ENCODE measurements at regions not wholly inside any gene's neighbourhood (a gene's known extent, or its start where the extent isn't known, plus 50 kb on each side); places are given as distances from the start of the nearest gene placed in this dataset.
"Not testable (repeated sequence)": the region's sequence is repeated elsewhere in the genome, so short reads cannot be mapped to it uniquely, and the experiment has no call there.

DNA sequence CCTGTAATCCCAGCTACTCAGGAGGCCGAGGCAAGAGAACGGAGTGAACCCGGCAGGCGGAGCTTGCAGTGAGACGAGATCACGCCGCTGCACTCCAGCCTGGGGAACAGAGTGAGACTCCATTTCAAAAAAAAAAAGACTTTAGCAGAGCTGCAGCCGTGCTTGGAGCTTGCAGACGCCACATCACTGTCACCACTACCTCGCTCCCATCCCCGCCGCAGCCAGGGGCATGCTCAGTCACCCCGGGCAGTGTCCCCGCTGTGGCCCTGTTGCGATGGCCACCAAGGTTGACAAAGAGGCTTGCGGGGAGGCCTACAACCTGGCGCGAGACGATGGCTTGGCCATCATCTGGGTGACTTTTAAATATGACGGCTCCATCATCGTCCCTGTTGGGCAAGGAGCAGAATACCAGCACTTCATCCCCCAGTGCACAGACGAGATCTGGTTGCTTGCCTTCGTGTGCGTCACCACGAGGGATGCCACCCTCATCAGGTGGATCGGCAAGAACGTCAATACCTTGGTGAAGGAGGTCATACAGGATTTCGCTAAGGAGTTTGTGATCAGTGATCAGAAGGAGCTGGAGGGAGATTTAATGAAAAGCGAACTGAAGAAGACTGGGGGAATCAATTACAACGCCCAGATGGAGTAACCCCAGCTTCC, 118.1 kb downstream of the TNFRSF13B start:
- no peak for DNase-seq (ENCODE audit: low read depth)
- in situ Hi-C loops (cut with HindIII; ENCODE audit: low pct_unique_long_range_greater_than_20kb, low sequenced_read_pairs) = no loop called here

- in situ Hi-C loops (cut with HindIII; ENCODE audit: low pct_unique_long_range_greater_than_20kb, low sequenced_read_pairs); DNase-seq (ENCODE audit: low read depth): not testable (repeated sequence)
Observed at GRCh38 chr17:16849861-16850260, 122.1 kb downstream of the TNFRSF13B start.

GRCh38 chr17:16848997-16849396, 122.9 kb downstream of the TNFRSF13B start:
- in situ Hi-C loops (cut with HindIII; ENCODE audit: low pct_unique_long_range_greater_than_20kb, low sequenced_read_pairs); DNase-seq (ENCODE audit: low read depth): not testable (repeated sequence)

GRCh38 chr17:16845098-16845497, 126.8 kb downstream of the TNFRSF13B start:
- in situ Hi-C loops (cut with HindIII; ENCODE audit: low pct_unique_long_range_greater_than_20kb, low sequenced_read_pairs); DNase-seq (ENCODE audit: low read depth): not testable (repeated sequence)

- DNase-seq (ENCODE audit: low read depth); in situ Hi-C loops (cut with HindIII; ENCODE audit: low pct_unique_long_range_greater_than_20kb, low sequenced_read_pairs): not testable (repeated sequence)
Observed at GRCh38 chr17:16844669-16845068, 127.2 kb downstream of the TNFRSF13B start.

DNA sequence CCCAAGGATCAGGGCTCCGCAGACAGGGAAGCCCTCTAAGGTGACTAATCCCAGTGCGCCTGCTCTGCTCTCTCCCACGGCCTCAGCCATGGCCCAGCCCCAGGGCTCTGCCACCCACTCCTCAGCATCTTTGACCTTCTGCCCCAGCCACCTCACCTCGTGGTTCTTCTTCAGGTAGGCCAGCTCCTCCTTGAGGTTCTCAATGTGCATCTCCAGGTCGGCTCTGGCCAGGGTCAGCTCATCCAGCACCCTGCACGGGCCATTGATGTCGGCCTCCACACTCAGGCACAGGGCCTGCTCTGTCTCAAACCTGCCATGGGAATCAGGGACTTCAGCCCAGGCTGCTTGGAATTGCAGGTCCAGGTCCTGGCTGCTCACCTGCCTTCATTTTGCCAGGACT, 128.4 kb downstream of the TNFRSF13B start:
- DNase-seq (ENCODE audit: low read depth); in situ Hi-C loops (cut with HindIII; ENCODE audit: low pct_unique_long_range_greater_than_20kb, low sequenced_read_pairs): not testable (repeated sequence)

- DNase-seq (ENCODE audit: low read depth); in situ Hi-C loops (cut with HindIII; ENCODE audit: low pct_unique_long_range_greater_than_20kb, low sequenced_read_pairs): not testable (repeated sequence)
Observed at GRCh38 chr17:16842346-16842745, 129.6 kb downstream of the TNFRSF13B start.

DNA sequence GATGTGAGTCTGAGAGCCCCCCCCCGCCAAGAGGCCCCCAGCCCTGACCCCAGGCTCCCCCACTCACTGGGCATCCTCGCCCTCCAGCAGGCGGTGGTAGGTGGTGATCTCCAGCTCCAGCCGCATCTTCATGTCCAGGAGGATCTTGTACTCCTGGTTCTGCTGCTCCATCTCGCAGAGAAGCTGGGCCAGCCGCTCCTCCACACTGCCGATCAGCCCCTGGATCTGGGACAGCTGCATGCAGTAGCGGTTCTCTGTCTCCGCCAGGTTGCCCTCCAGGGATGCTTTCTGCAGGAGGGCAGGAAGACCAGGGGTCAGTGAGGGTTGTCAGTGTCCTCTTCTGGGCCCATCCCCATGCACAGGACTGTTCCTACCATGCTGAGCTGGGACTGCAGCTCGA, 130.0 kb downstream of the TNFRSF13B start:
- in situ Hi-C loops (cut with HindIII; ENCODE audit: low pct_unique_long_range_greater_than_20kb, low sequenced_read_pairs) = not testable (repeated sequence)

GRCh38 chr17:16840219-16840618, 131.7 kb downstream of the TNFRSF13B start:
- in situ Hi-C loops (cut with HindIII; ENCODE audit: low pct_unique_long_range_greater_than_20kb, low sequenced_read_pairs) = not testable (repeated sequence)

More for the DNA sequence above, 130.0 kb downstream of the TNFRSF13B start:
- DNase-seq (ENCODE audit: low read depth) = not testable (repeated sequence)

GRCh38 chr17:16839242-16840175, 132.4 kb downstream of the TNFRSF13B start:
- DNase-seq (ENCODE audit: low read depth); in situ Hi-C loops (cut with HindIII; ENCODE audit: low pct_unique_long_range_greater_than_20kb, low sequenced_read_pairs): not testable (repeated sequence)

More at GRCh38 chr17:16840219-16840618, 131.7 kb downstream of the TNFRSF13B start:
- not testable (repeated sequence) for DNase-seq (ENCODE audit: low read depth)

DNA sequence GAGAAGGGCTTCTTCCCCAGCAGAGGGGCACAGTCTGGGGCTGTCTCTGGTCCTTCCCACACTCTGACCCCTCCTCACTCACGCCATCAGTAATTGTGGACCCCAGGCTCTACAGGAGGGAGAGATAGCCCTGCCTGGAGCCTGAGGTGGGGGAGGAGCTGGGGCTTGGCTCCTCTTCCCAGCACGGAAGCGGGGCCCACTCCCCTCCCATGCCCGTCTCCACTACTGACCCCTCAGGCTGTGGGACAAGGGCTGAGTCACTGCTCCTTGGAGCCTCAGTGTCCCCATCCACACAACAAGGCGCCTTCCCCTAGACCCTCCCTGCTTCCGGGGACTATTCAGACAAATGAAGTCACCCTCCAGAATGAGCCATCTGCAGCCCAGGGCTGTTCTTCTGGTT, 133.1 kb downstream of the TNFRSF13B start:
- DNase-seq (ENCODE audit: low read depth); in situ Hi-C loops (cut with HindIII; ENCODE audit: low pct_unique_long_range_greater_than_20kb, low sequenced_read_pairs): not testable (repeated sequence)

DNA sequence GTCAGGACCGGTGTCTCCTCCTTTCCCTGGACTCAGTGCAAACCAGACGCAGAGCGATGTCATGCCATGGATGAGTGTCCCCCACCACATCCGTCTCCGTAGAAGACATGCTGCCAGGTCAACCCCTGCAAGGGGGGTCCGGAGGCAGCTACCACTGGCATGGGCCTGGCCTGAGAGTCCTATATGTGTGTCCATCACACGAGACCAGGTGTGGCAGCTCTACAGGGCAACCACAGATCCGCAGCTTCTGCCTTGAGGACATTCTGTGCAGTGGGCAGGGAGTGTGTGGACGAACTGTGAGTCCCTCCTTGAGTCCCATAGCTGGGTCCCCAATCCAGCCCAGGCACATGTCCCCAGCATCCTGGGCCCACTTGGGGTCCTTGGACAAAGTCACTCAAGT, 133.6 kb downstream of the TNFRSF13B start:
- DNase-seq (ENCODE audit: low read depth); in situ Hi-C loops (cut with HindIII; ENCODE audit: low pct_unique_long_range_greater_than_20kb, low sequenced_read_pairs): not testable (repeated sequence)

GRCh38 chr17:16837468-16838266, 134.3 kb downstream of the TNFRSF13B start:
- not testable (repeated sequence) for DNase-seq (ENCODE audit: low read depth)

DNA sequence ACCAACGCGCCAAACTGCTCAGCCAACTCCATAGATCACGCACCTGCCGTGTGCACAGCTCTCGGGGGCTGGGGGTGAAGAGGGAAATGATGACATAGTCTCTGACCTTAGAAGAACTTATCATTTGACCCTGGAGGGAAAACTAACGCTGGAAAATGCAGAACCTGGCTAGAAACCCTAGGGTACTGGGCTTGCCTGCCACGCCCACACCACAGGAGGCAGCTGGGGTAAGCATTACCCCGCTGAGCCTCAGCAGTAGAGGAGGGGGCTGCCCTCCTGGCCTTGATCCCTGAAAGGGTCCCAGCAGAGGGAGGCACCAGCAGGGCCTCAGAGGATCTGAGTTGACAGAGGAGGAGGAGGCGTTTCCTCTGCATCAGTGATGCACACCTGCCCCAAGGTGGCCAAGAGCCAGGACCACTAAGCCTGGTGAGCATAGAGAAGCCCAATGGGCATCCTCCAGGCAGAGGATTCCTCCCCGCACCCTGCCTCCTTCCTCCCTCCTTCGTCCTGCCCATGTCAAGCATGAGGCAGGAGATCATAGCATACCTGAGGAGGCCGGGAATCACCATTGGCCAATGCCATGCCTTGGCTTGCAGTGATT, 135.5 kb downstream of the TNFRSF13B start:
- in situ Hi-C loops (cut with HindIII; ENCODE audit: low pct_unique_long_range_greater_than_20kb, low sequenced_read_pairs); DNase-seq (ENCODE audit: low read depth): not testable (repeated sequence)

More at GRCh38 chr17:16837468-16838266, 134.3 kb downstream of the TNFRSF13B start:
- in situ Hi-C loops (cut with HindIII; ENCODE audit: low pct_unique_long_range_greater_than_20kb, low sequenced_read_pairs) = not testable (repeated sequence)

DNA sequence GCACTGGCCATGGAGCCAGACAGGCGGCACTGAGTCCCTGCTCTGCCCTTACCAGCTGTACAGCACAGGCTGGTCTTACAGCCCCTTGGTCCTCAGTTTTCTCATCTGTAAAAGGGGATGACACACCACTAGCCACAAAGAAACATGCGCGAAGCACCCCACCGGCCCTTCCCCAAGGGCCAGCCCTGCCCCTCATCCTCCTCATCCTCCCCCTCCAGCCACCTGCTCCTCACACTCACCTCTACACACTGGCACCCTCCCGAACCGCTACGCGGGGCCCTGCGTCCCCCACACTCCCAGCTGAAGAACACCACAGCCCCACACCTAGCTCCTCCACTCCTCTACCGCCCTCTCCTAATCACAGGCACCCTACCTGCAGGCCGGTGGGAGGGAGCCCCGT, 138.4 kb downstream of the TNFRSF13B start:
- DNase-seq (ENCODE audit: low read depth); in situ Hi-C loops (cut with HindIII; ENCODE audit: low pct_unique_long_range_greater_than_20kb, low sequenced_read_pairs): not testable (repeated sequence)

GRCh38 chr17:16832853-16833252, 139.1 kb downstream of the TNFRSF13B start:
- in situ Hi-C loops (cut with HindIII; ENCODE audit: low pct_unique_long_range_greater_than_20kb, low sequenced_read_pairs); DNase-seq (ENCODE audit: low read depth): not testable (repeated sequence)

DNA sequence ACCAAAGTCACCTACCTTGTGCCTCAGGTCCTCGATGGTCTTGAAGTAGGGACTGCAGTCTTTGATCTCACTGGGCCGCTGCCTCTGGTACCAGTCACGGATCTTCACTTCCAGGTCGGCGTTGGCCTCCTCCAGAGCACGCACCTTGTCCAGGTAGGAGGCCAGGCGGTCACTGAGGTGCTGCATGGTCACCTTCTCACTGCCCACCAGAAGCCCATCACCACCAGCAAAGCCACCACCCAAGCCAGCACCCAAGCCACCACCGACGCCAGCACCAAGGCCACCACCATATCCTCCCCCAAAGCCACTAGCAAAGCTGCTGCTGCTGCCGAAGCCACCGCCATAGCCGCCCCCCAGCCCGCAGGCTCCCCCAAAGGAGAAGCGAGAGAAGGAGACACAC, 139.7 kb downstream of the TNFRSF13B start:
- in situ Hi-C loops (cut with HindIII; ENCODE audit: low pct_unique_long_range_greater_than_20kb, low sequenced_read_pairs); DNase-seq (ENCODE audit: low read depth): not testable (repeated sequence)

DNA sequence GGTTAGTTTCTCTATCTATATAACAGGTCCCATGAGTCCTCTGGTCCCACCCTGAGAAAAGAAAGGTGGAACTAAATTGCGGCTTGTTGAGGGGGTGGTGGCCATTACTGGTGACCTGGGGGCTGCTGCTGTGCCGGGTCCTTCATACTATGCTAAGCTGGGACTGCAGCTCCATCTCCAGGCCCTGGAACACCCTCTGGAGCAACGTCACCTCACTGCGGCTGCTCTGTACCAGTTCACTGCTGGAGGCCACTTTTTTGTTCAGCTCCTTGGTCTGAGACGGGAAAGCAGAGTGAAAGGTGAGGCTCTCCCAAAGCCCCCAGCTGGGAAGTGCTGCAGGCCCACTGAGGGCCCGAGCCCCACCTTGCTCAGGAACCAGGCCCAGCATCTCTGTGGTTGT, 140.7 kb downstream of the CCDC144A start:
- in situ Hi-C loops (cut with HindIII; ENCODE audit: low pct_unique_long_range_greater_than_20kb, low sequenced_read_pairs); DNase-seq (ENCODE audit: low read depth): not testable (repeated sequence)
